ENCODE measurements at regions not wholly inside any gene's neighbourhood (a gene's known extent, or its start where the extent isn't known, plus 50 kb on each side); places are given as distances from the start of the nearest gene placed in this dataset.

GRCh38 chr6:19219931-19220330 is 617.2 kb upstream of the ID4 start:
- TF ChIP-seq, protein P1, sequence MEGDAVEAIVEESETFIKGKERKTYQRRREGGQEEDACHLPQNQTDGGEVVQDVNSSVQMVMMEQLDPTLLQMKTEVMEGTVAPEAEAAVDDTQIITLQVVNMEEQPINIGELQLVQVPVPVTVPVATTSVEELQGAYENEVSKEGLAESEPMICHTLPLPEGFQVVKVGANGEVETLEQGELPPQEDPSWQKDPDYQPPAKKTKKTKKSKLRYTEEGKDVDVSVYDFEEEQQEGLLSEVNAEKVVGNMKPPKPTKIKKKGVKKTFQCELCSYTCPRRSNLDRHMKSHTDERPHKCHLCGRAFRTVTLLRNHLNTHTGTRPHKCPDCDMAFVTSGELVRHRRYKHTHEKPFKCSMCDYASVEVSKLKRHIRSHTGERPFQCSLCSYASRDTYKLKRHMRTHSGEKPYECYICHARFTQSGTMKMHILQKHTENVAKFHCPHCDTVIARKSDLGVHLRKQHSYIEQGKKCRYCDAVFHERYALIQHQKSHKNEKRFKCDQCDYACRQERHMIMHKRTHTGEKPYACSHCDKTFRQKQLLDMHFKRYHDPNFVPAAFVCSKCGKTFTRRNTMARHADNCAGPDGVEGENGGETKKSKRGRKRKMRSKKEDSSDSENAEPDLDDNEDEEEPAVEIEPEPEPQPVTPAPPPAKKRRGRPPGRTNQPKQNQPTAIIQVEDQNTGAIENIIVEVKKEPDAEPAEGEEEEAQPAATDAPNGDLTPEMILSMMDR (IDR thresholded peaks at IDR 0.05) = no peak
- TF ChIP-seq POLR2A (IDR thresholded peaks at IDR 0.05) = no peak
